ENCODE measurements at regions not wholly inside any gene's neighbourhood (a gene's known extent, or its start where the extent isn't known, plus 50 kb on each side); places are given as distances from the start of the nearest gene placed in this dataset.
"Not testable (repeated sequence)": the region's sequence is repeated elsewhere in the genome, so short reads cannot be mapped to it uniquely, and the experiment has no call there.

DNA sequence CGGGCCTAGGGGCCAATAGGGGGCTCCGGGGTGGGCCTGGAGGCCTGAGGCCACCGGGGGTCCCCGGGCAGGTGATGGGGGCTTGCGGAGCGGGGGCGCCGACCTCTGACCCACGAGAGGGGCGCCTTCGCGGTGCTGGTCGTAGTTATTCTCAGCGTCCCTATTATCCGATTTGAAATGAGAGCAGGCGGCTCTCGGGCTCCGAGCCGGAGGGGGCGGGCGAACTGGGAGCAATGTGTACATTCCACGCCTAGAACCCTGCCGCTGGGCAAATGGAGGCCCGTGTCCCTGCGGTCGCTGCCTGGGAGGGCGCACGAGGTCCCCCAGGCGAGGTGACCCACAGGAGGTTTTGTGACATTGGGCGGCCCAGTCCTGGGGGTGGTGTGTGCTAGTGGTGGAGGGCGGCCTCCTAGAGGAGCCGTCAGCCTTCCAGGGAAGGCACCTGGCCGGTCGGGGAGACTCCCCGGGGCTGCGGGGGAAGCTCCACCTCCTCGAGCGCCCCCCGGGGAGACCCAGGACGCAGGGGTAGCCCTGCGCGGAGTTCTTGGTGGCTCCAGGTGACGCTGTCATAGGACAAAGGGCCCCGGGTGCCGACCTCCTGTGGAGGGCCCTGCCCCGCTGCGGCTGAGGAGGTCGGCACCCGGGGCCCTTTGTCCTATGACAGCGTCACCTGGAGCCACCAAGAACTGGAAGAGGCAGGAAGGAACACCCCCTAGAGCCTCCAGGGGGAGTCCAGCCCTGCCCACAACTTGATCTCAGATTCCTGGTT lies 102.6 kb upstream of the PRKX start:
- peak; percentile 72 for DNase-seq

DNA sequence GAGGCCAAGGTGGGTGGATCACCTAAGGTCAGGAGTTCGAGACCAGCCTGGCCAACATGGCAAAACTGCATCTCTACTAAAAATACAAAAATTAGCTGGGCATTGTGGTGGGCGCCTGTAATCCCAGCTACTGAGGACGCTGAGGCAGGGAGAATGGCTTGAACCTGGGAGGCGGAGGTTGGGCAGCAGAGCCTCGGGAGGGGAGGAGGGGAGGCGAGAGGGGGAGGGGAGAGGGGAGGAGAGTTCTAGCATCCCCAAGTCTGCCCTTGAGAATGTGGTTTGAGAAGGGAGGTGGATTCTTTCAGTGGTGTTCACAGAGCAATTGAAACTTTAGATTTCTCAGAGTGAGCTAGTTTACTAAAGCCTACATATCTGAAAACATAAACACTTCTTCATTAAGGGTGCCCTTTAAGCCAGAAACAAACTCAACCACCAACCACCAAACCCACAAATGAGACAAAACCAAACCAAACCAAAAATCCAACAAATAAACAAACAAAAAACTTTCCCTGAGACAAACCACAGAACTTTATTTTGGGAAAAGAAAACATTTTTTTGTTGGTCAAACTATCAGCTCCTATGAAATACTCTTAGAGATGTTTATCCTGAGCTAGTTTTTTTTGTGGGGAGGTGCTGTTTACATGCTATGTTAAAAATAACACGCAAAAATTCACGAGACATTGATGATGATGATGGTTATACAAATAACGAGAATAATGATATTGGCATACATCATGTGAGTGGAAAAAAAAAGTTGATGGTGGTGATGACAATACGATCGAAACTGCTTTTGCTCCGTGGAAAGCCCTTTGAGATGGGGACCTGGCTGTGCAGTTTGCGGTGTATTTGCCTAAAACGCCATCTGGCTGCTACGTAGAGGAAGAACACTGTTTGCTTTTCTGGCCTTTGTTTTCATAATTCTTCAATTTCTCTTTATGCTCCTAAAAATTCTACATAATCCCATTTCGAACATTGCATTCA lies 98.2 kb upstream of the PRKX start:
- peak; percentile 59 for DNase-seq

DNA sequence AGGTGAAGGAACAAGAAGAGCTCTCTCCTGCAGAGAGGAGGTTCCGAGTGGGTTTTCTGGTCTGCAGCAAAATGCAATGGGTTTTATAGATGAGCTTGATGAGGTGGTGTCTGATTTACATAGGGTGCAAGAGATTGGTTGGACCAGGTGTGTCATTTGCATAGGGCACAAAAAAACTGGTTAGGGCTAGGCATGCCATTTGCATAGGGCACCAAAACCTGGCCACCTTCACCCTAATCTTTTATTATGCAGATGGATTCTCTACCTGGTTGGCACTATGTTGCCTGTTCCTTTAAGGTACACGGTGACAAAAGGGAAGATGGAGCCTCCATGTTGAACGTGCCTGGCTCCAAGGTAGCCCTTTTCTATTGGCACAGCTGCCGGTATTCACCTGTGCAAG lies 94.5 kb upstream of the PRKX start:
- no peak for DNase-seq

DNA sequence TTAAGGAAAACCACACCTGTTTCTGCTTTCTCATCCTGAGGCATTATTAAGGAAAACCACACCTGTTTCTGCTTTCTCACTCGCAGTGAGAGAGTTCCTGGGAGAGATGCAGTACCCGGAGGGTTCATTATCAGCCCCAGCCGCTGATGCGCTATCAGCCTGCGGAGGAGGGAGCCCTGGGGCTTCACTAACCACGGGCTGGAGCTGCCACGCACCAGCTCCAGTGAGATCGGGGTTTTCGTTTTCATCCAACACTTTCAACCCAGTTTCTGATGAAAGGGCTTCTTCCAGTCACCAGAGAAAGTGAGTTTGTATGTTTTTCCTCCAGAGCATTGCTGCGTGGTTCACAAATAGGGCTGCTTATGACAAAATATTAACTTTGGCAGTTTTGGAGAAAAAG lies 93.2 kb upstream of the PRKX start:
- no peak for DNase-seq

DNA sequence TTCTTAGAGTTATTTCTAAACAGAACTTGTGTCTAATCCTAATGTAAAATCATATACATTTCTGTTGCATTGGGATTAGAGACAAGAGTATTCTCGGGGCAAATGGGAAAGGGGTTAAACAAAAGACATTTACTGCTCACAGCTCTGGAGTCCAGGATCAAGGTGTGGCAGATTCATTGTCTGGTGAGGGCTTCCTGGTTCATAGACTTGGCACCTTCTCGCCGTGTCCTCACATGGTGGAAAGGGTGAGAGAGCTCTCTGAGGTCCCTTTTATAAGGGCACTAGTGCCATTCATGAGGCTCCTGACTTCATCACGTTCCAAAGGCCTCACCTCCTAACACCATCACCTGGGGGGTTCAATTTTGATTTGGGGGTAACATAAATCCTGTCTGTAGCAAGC lies 90.3 kb upstream of the PRKX start:
- DNase-seq = no peak

DNA sequence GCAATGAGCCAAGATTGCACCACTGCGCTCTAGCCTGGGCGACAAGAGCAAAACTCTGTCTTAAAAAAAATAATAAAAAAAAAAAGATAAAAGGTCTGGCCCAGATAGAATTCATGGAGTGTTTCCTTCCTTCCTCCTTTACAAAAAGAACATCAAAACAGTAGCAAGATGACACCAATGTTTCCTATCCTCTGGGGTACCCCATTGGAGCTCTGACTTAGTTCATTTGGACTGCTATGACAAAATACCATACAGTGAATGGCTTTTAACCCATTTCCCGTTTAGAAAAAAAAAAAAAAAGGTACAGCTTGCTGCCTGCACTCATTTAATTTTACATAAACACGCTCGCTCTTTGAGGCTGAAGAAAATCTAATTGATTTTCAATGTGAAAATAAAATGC lies 89.9 kb upstream of the PRKX start:
- DNase-seq = no peak

DNA sequence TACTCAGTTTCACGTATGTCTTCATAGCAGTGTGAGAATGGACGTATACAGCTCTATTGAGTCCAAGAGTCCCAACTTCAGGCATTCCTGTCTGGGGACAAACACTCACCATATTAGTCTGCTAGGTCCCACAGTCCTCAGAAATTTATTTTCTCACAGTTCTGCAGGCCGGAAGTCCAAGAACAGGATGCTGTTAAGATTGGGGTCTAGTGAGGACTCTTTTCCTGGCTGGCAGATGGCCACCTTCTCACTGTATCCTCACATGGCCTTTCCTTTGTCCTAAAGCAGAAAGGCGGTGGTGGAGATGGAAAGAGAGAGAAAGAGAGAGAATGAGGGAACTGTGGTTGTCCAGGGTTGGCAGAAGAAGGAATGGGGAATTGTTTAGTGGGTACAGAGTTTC lies 82.0 kb upstream of the PRKX start:
- DNase-seq = not testable (repeated sequence)

DNA sequence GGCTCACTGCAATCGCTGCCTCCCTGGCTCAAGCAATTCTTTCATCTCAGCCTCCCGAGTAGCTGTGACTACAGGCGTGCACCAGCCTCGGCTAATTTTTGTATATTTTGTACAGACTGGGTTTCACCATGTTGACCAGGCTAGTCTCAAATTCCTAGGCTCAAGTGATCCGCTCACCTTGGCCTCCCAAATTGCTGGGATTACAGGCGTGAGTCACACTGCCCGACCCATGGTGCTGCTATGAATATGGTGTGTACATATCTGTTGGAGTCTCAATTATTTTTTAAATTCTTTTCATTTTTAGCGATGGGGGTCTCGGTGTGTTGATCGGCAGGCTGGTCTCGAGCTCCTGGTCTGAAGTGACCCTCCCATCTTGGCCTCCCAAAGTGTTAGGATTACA lies 78.0 kb upstream of the PRKX start:
- DNase-seq = no peak

DNA sequence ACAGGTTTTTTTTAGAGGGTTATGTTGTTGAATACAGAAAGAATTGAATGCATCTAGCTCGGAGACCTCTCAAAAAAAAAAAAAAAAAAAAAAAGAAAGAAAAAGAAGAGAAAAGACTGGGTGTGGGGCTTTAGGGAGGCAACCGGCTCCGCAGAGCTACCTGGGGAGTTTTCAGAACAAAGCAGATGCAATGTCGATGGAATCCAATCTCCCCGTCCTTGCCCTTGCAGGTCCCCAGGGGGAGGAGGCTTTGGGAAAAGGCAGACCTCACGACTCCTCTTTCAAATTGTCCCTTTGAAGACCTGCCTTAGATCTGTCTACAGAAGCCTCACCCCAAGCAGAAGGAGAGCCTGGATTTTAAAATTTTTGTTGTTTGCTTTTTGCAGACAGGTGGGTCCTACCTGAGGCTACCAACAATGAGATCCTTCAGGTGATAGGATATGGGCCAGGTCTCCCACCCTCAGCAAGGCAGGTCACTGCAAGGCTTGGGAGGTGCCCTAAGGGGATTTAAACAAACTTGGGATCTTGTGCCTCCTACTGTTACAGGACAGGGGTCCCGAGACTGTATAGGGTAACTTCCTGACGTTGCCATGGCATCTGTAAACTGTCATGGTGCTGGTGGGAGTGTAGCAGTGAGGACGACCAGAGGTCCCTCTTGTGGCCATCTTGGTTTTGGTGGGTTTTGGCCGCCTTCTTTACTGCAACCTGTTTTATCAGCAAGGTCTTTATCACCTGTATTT lies 75.2 kb upstream of the PRKX start:
- no peak for DNase-seq

DNA sequence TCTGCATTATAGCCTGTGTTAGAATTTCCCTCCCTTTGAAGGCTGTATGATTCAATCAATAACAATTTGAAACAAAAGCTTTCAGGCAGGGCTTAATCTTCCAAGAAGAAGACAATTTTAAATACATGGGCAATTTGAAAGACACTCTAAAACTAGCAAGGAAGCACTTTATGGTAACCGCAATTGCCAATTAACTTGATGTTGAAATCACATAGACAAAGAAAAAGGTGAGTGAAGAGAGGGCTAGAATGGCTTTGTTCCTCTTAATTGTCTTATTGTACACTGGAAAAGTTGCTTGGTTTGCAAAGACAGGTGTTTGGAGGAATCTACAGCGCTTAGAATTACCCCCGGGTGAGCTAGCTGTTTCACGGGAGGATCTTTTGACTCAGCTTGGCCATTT lies 74.4 kb upstream of the PRKX start:
- no peak for DNase-seq

DNA sequence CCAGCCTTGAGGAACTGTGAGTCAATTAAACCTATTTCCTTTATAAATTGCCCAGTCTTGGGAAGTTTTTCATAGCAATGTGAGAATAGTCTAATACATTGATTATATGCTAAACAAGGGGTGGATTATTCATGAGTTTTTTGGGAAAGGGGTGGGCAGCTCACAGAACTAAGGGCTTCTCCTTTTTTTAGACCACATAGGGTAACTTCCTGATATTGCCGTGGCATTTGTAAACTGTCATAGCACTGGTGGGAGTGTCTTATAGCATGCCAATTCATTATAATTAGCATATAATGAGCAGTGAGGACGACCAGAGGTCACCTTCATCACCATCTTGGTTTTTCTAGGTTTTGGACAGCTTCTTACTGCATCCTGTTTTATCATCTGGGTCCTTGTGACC lies 72.4 kb upstream of the PRKX start:
- not testable (repeated sequence) for DNase-seq

DNA sequence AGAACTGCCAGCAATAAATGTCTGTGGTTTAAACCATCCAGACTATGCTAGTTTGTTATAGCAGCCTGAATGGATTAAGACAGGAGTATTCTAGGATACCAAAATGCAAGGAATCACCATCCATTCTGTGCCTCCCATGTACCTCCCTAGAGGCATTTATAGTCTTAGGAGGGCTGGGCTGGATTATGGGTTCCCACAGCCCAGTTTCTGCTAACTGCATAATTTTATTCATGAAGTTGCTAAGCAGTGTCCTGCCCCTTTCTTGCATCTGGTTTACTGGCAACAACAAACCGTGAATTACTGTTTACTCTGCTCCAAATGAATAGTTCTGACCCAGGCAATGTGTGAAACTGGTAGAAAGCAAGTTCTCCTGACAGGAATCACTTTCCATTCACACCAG lies 67.1 kb upstream of the PRKX start:
- no peak for DNase-seq

DNA sequence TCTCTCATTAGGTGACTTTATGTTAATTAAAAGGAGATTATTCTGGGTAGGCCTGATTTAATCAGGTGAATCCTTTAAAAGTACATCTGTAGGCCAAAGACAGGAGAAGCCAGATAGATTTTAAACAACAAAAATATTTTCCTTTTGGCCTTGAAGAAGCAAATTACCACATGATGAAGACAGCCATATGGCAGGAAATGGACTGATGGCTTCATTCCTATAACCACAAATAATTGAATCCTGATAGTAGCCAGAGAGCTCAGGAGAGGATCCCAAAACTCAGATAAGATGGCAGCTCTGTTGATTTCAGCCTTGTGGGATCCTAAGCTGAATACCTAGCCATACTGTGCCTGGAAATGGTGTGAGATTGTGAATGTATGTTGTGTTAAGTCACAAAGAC lies 66.1 kb upstream of the PRKX start:
- DNase-seq = no peak

DNA sequence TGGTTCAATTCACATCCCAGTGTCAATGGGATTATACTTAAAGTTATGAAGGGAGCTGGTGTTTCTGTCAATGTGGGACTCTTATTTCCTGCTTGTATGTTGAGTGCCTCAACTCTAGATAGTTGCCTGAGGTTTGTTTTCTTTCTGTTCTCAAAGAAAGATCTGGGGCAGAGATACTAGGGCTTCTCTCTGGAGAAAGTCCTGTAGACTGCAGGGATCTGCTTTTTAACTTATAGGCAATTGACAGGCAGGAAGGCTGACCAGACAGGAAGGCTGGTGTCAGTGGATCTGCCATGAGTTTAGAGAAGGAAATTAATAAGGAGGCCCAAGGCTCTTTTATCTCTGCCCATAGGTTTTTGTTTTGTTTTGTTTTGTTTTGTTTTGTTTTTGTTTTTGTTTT lies 64.0 kb upstream of the PRKX start:
- DNase-seq = no peak

DNA sequence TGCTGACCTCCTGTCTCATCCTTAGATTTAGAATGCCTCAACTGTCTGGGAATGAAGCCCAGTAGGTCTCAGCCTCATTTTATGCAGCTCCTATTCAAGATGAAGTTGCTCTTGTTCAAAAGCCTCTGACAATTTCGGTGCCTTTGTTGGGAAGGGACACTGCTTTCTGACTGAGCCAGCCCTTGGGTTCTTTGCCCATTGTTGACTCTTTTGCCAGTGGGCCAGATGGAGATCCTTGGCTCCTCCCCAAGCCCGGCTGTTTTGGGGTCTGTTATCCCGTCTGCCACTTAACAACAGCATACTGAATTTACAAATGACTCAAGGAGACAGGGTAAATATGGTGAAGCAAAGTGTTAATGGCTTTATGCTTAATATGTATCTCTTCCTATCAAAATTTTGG lies 58.3 kb upstream of the PRKX start:
- no peak for DNase-seq

DNA sequence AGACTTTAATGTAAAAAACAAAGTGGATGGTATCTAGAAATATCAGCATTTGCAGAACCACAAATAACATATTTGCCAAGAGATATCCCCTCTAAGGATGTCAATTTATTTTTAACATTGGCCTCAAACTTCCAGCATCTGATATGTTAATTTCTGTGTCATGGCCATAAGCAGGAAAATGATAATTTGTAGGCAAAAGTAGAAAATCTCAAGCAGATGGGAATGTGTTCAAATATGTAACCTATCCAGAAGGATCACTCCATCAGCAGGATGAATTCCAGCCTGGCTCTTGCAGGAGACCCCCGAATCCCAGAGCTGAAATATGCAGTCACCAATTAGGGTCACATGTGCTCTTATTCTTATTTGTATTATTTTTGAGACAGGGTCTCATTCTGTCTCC lies 55.4 kb upstream of the PRKX start:
- DNase-seq = no peak

Data from eye (tissue), 1 donor.